K562 (cell line): ENCODE measurements at regions not wholly inside any gene's neighbourhood (a gene's known extent, or its start where the extent isn't known, plus 50 kb on each side); places are given as distances from the start of the nearest gene placed in this dataset.
"Not testable (repeated sequence)": the region's sequence is repeated elsewhere in the genome, so short reads cannot be mapped to it uniquely, and the experiment has no call there.

Experiments used
- KDM1A ChIP-seq, 2 experiments: fragments of 450-650 bp; IDR thresholded peaks; 2 replicates each; pipeline ENCODE4 v1.6.1; 2016; ENCODE audit warnings: mild to moderate bottlenecking in 2 of 2
- YY1 ChIP-seq, 3 experiments: IDR thresholded peaks; 2 replicates each; pipeline ENCODE4 v1.6.1; 2011; ENCODE audit warnings: low read length in 2 of 3, mild to moderate bottlenecking in 2 of 3, moderate library complexity in 2 of 3, borderline replicate concordance in 1 of 3, control low read depth in 1 of 3, low read depth in 1 of 3; ENCODE audit not compliant: insufficient read depth in 3 of 3, insufficient replicate concordance in 2 of 3, control insufficient read depth in 1 of 3, insufficient read length in 1 of 3; ENCODE audit errors: extremely low read depth in 1 of 3
- ZNF174 ChIP-seq: fragments of 250-450 bp; sonication (Bioruptor Pico); IDR thresholded peaks from 2 replicates; pipeline ENCODE4 v1.4.0; 2020; ENCODE audit warnings: mild to moderate bottlenecking
- ZNF561 ChIP-seq: fragments of 450-650 bp; formaldehyde crosslinking; conservative IDR thresholded peaks from 2 replicates; pipeline ENCODE4 v1.4.0; 2020; ENCODE audit warnings: mild to moderate bottlenecking, moderate library complexity
- TF ChIP-seq, protein P1 (sequence below): sonication (generic); formaldehyde crosslinking; IDR thresholded peaks from 2 replicates; pipeline ENCODE4 v1.8.0; 2022; ENCODE audit warnings: mild to moderate bottlenecking, missing genetic modification reagents

- not testable (repeated sequence) for TF ChIP-seq ZNF174 (CRISPR knock-in tag); YY1 (IDR thresholded peaks at IDR 0.05; ENCODE audit: borderline replicate concordance in 1 of 3, control insufficient read depth in 1 of 3, extremely low read depth in 1 of 3, insufficient read depth in 3 of 3, insufficient read length in 1 of 3, insufficient replicate concordance in 2 of 3, low read depth in 1 of 3, low read length in 2 of 3); KDM1A (IDR thresholded peaks at IDR 0.05); ZNF561 (CRISPR knock-in tag)
- TF ChIP-seq, protein P1, sequence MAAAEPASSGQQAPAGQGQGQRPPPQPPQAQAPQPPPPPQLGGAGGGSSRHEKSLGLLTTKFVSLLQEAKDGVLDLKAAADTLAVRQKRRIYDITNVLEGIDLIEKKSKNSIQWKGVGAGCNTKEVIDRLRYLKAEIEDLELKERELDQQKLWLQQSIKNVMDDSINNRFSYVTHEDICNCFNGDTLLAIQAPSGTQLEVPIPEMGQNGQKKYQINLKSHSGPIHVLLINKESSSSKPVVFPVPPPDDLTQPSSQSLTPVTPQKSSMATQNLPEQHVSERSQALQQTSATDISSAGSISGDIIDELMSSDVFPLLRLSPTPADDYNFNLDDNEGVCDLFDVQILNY (CRISPR knock-in tag) = not testable (repeated sequence)
These were observed 158.3 kb upstream of the POTEB2 start for GRCh38 chr15:21024235-21024987.
